ENCODE measurements at regions not wholly inside any gene's neighbourhood (a gene's known extent, or its start where the extent isn't known, plus 50 kb on each side); places are given as distances from the start of the nearest gene placed in this dataset.

- Mint-ChIP-seq H3K27me3 (ENCODE audit: low read depth) (peaks cover 5% of the 10 kb centered on the region), H3K4me1 (ENCODE audit: low read depth) (no peaks in the 10 kb centered on the region), H3K27ac (ENCODE audit: unreplicated experiment) (no peak overlapping the region), H3K4me3 (ENCODE audit: unreplicated experiment) (no peak overlapping the region), H3K36me3 (ENCODE audit: low read depth) (no peaks in the 10 kb centered on the region), H3K9me3 (ENCODE audit: low read depth) (peaks cover 15% of the 10 kb centered on the region)
- no peak for TF ChIP-seq CTCF (IDR thresholded peaks at IDR 0.05)
- no peak for DNase-seq (ENCODE audit: low spot score)
These were observed 316.3 kb downstream of the METTL4 start for GRCh38 chr18:2254977-2255376.

- TF ChIP-seq CTCF (IDR thresholded peaks at IDR 0.05): no peak
- H3K27me3 Mint-ChIP-seq (ENCODE audit: low read depth): peaks cover 5% of the 10 kb centered on the region
- H3K9me3 Mint-ChIP-seq (ENCODE audit: low read depth): peaks cover 15% of the 10 kb centered on the region
- DNase-seq (ENCODE audit: low spot score): no peak
- H3K27ac Mint-ChIP-seq (ENCODE audit: unreplicated experiment): no peak overlapping the region
- no peak overlapping the region for H3K4me3 Mint-ChIP-seq (ENCODE audit: unreplicated experiment)
- H3K36me3 Mint-ChIP-seq (ENCODE audit: low read depth): no peaks in the 10 kb centered on the region
- H3K4me1 Mint-ChIP-seq (ENCODE audit: low read depth): no peaks in the 10 kb centered on the region
These were observed 314.7 kb downstream of the METTL4 start for GRCh38 chr18:2256577-2256976.

- no peak for DNase-seq (ENCODE audit: low spot score)
- no peak for TF ChIP-seq CTCF (IDR thresholded peaks at IDR 0.05)
- peaks cover 15% of the 10 kb centered on the region for H3K9me3 Mint-ChIP-seq (ENCODE audit: low read depth)
- no peak overlapping the region for H3K4me3 Mint-ChIP-seq (ENCODE audit: unreplicated experiment)
- no peak overlapping the region for H3K27ac Mint-ChIP-seq (ENCODE audit: unreplicated experiment)
- H3K27me3 Mint-ChIP-seq (ENCODE audit: low read depth): peaks cover 5% of the 10 kb centered on the region
- no peaks in the 10 kb centered on the region for H3K36me3 Mint-ChIP-seq (ENCODE audit: low read depth)
- H3K4me1 Mint-ChIP-seq (ENCODE audit: low read depth): no peaks in the 10 kb centered on the region
These were observed 312.4 kb downstream of the METTL4 start for GRCh38 chr18:2258954-2259353.

GRCh38 chr18:2263303-2263890 lies 307.9 kb downstream of the METTL4 start:
- no peaks in the 10 kb centered on the region for H3K36me3 Mint-ChIP-seq (ENCODE audit: low read depth)
- DNase-seq (ENCODE audit: low spot score): no peak
- no peak for TF ChIP-seq CTCF (IDR thresholded peaks at IDR 0.05)

GRCh38 chr18:2274613-2275012 lies 296.7 kb downstream of the METTL4 start:
- Mint-ChIP-seq H3K4me3 (ENCODE audit: unreplicated experiment) (no peak overlapping the region), H3K27me3 (ENCODE audit: low read depth) (peaks cover 19% of the 10 kb centered on the region), H3K27ac (ENCODE audit: unreplicated experiment) (no peak overlapping the region), H3K9me3 (ENCODE audit: low read depth) (no peaks in the 10 kb centered on the region), H3K4me1 (ENCODE audit: low read depth) (no peaks in the 10 kb centered on the region), H3K36me3 (ENCODE audit: low read depth) (no peaks in the 10 kb centered on the region)
- no peak for DNase-seq (ENCODE audit: low spot score)
- TF ChIP-seq CTCF (IDR thresholded peaks at IDR 0.05): no peak

More at GRCh38 chr18:2263303-2263890, 307.9 kb downstream of the METTL4 start:
- Mint-ChIP-seq H3K4me3 (ENCODE audit: unreplicated experiment) (no peak overlapping the region), H3K27me3 (ENCODE audit: low read depth) (peaks cover 18% of the 10 kb centered on the region), H3K9me3 (ENCODE audit: low read depth) (no peaks in the 10 kb centered on the region), H3K4me1 (ENCODE audit: low read depth) (no peaks in the 10 kb centered on the region), H3K27ac (ENCODE audit: unreplicated experiment) (no peak overlapping the region)
